ENCODE measurements at regions not wholly inside any gene's neighbourhood (a gene's known extent, or its start where the extent isn't known, plus 50 kb on each side); places are given as distances from the start of the nearest gene placed in this dataset.

DNA sequence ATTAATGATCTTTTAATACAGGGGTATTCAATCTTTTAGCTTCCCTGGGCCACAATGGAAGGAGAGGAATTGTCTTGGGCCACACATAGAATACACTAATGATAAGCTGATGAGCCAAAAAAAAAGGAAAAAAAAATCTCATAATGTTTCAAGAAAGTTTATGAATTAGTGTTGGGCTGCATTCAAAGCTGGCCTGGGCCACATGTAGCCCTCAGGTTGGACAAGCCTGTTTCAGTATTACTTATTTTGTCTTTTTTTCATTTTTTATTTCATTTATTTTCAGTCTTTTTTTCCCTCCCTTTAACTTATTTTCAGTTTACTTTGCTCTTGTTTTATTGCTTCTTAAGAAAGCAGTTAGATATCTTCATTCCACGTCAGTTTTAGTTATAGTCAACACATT lies 2171.8 kb upstream of the DEFB115 start:
- TF ChIP-seq, protein P1, sequence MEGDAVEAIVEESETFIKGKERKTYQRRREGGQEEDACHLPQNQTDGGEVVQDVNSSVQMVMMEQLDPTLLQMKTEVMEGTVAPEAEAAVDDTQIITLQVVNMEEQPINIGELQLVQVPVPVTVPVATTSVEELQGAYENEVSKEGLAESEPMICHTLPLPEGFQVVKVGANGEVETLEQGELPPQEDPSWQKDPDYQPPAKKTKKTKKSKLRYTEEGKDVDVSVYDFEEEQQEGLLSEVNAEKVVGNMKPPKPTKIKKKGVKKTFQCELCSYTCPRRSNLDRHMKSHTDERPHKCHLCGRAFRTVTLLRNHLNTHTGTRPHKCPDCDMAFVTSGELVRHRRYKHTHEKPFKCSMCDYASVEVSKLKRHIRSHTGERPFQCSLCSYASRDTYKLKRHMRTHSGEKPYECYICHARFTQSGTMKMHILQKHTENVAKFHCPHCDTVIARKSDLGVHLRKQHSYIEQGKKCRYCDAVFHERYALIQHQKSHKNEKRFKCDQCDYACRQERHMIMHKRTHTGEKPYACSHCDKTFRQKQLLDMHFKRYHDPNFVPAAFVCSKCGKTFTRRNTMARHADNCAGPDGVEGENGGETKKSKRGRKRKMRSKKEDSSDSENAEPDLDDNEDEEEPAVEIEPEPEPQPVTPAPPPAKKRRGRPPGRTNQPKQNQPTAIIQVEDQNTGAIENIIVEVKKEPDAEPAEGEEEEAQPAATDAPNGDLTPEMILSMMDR (IDR thresholded peaks at IDR 0.05 in 2 of 3, conservative IDR thresholded peaks at IDR 0.05 in 1 of 3; ENCODE audit: borderline replicate concordance in 1 of 3, insufficient read depth in 1 of 3, low read depth in 2 of 3, low read length in 2 of 3), result no peak
- TF ChIP-seq ZNF274 (IDR thresholded peaks at IDR 0.05; ENCODE audit: low read depth, low read length) (no peak), RAD21 (IDR thresholded peaks at IDR 0.05; ENCODE audit: low read depth) (no peak), JUND (IDR thresholded peaks at IDR 0.05) (no peak), TCF7L2 (IDR thresholded peaks at IDR 0.05; ENCODE audit: borderline replicate concordance, extremely low read depth, insufficient read depth, insufficient read length) (no peak), SIN3A (IDR thresholded peaks at IDR 0.05; ENCODE audit: low read depth) (no peak), SRF (IDR thresholded peaks at IDR 0.05; ENCODE audit: low read depth) (no peak), POLR2A (IDR thresholded peaks at IDR 0.05; ENCODE audit: borderline replicate concordance, extremely low read depth, insufficient read depth, insufficient read length) (no peak), POLR2AphosphoS5 (IDR thresholded peaks at IDR 0.05; ENCODE audit: low read depth, low read length) (no peak), CEBPB (IDR thresholded peaks at IDR 0.05; ENCODE audit: low read depth) (no peak), EZH2phosphoT487 (IDR thresholded peaks at IDR 0.05; ENCODE audit: borderline replicate concordance) (no peak)
- TF ChIP-seq, protein P2, sequence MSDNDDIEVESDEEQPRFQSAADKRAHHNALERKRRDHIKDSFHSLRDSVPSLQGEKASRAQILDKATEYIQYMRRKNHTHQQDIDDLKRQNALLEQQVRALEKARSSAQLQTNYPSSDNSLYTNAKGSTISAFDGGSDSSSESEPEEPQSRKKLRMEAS (IDR thresholded peaks at IDR 0.05), result no peak
- TF ChIP-seq, protein P3, sequence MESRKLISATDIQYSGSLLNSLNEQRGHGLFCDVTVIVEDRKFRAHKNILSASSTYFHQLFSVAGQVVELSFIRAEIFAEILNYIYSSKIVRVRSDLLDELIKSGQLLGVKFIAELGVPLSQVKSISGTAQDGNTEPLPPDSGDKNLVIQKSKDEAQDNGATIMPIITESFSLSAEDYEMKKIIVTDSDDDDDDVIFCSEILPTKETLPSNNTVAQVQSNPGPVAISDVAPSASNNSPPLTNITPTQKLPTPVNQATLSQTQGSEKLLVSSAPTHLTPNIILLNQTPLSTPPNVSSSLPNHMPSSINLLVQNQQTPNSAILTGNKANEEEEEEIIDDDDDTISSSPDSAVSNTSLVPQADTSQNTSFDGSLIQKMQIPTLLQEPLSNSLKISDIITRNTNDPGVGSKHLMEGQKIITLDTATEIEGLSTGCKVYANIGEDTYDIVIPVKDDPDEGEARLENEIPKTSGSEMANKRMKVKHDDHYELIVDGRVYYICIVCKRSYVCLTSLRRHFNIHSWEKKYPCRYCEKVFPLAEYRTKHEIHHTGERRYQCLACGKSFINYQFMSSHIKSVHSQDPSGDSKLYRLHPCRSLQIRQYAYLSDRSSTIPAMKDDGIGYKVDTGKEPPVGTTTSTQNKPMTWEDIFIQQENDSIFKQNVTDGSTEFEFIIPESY (IDR thresholded peaks at IDR 0.05; ENCODE audit: extremely low read depth, insufficient replicate concordance, low read length), result no peak

Data from HCT116 (cell line).